Trophoblast cell (in vitro differentiated cells and primary cell): ENCODE measurements at regions not wholly inside any gene's neighbourhood (a gene's known extent, or its start where the extent isn't known, plus 50 kb on each side); places are given as distances from the start of the nearest gene placed in this dataset.

Experiments used
- DNase-seq, 2 donors: peaks; one replicate each; pipeline ENCODE4 v3.0.0-alpha.2; 2016
- H2AFZ ChIP-seq: 2 replicates; pipeline ENCODE4 v1.6.1; 2013; ENCODE audit warnings: low read length, moderate library complexity, mild to moderate bottlenecking; ENCODE audit not compliant: insufficient read depth, poor library complexity
- H2AK5ac ChIP-seq: 2 replicates; pipeline ENCODE4 v1.6.1; 2013; ENCODE audit warnings: mild to moderate bottlenecking, low read length
- H2BK120ac ChIP-seq: 2 replicates; pipeline ENCODE4 v1.6.1; 2013; ENCODE audit warnings: low read length, mild to moderate bottlenecking, moderate library complexity; ENCODE audit not compliant: insufficient read depth, poor library complexity
- H2BK12ac ChIP-seq: 2 replicates; pipeline ENCODE4 v1.6.1; 2013; ENCODE audit warnings: mild to moderate bottlenecking, low read length, moderate library complexity
- H2BK5ac ChIP-seq: 2 replicates; pipeline ENCODE4 v1.6.1; 2013; ENCODE audit warnings: low read length, low read depth, moderate library complexity, mild to moderate bottlenecking; ENCODE audit not compliant: poor library complexity
- H3K14ac ChIP-seq: 2 replicates; pipeline ENCODE4 v1.6.1; 2013; ENCODE audit warnings: mild to moderate bottlenecking, low read length
- H3K18ac ChIP-seq: 2 replicates; pipeline ENCODE4 v1.6.1; 2013; ENCODE audit warnings: mild to moderate bottlenecking, low read length
- H3K23ac ChIP-seq: 2 replicates; pipeline ENCODE4 v1.6.1; 2013; ENCODE audit warnings: low read length
- H3K27ac ChIP-seq: 2 replicates; pipeline ENCODE4 v1.5.1; 2013; ENCODE audit warnings: low read depth, mild to moderate bottlenecking, inconsistent platforms, low read length, moderate library complexity
- H3K27me3 ChIP-seq: 2 replicates; pipeline ENCODE4 v1.6.1; 2013; ENCODE audit warnings: inconsistent platforms, mild to moderate bottlenecking, low read length, moderate library complexity; ENCODE audit not compliant: insufficient read depth
- H3K36me3 ChIP-seq, 2 experiments: 1 replicate in 1 of 2; 2 replicates in 1 of 2; pipeline ENCODE4 v1.6.1; 2013; ENCODE audit warnings: low read length in 2 of 2, mild to moderate bottlenecking in 2 of 2, moderate library complexity in 1 of 2; ENCODE audit not compliant: insufficient read depth in 2 of 2, control insufficient read depth in 1 of 2
- H3K4ac ChIP-seq: 2 replicates; pipeline ENCODE4 v1.6.1; 2013; ENCODE audit warnings: low read depth, mild to moderate bottlenecking, low read length, moderate library complexity
- H3K4me1 ChIP-seq, 2 experiments: 1 replicate in 1 of 2; 2 replicates in 1 of 2; pipeline ENCODE4 v1.6.1; 2013; ENCODE audit warnings: low read length in 2 of 2, mild to moderate bottlenecking in 2 of 2, moderate library complexity in 1 of 2; ENCODE audit not compliant: insufficient read depth in 2 of 2, control insufficient read depth in 1 of 2
- H3K4me2 ChIP-seq: 2 replicates; pipeline ENCODE4 v1.6.1; 2013; ENCODE audit warnings: inconsistent platforms, mild to moderate bottlenecking, low read length, moderate library complexity
- H3K4me3 ChIP-seq: 2 replicates; pipeline ENCODE4 v1.5.1; 2013; ENCODE audit warnings: mild to moderate bottlenecking, low read depth, low read length, inconsistent platforms
- H3K79me1 ChIP-seq: one replicate; pipeline ENCODE4 v1.6.1; 2013; ENCODE audit warnings: low read length
- H3K79me2 ChIP-seq: 2 replicates; pipeline ENCODE4 v1.6.1; 2013; ENCODE audit warnings: low read length, mild to moderate bottlenecking; ENCODE audit not compliant: control insufficient read depth, insufficient read depth, poor library complexity
- H3K9ac ChIP-seq: 2 replicates; pipeline ENCODE4 v1.6.1; 2013; ENCODE audit warnings: mild to moderate bottlenecking, low read length
- H3K9me3 ChIP-seq: 2 replicates; pipeline ENCODE4 v1.6.1; 2013; ENCODE audit warnings: low read depth, mild to moderate bottlenecking, control low read depth, inconsistent platforms, low read length; ENCODE audit not compliant: insufficient read depth
- H4K12ac ChIP-seq: 2 replicates; pipeline ENCODE4 v1.6.1; 2013; ENCODE audit warnings: low read depth, mild to moderate bottlenecking, low read length, moderate library complexity
- H4K8ac ChIP-seq: 2 replicates; pipeline ENCODE4 v1.6.1; 2013; ENCODE audit warnings: low read depth, mild to moderate bottlenecking, low read length, moderate library complexity
- H4K91ac ChIP-seq: one replicate; pipeline ENCODE4 v1.6.1; 2013; ENCODE audit warnings: low read depth, mild to moderate bottlenecking, low read length, moderate library complexity
- WGBS: extraction: QIAGEN DNeasy Blood & Tissue Kit; methylation state at CpG from one replicate; pipeline ENCODE4 v1.1.7; 2013; ENCODE audit warnings: missing lambda C conversion rate; ENCODE audit not compliant: insufficient read length, insufficient coverage; ENCODE audit errors: extremely low coverage; 5-methylcytosine and 5-hydroxymethylcytosine counted together

GRCh38 chr6:33925936-33926335, 122.1 kb upstream of the MLN start:
- no peak overlapping the region for H2AK5ac ChIP-seq
- H3K9me3 ChIP-seq = peaks cover 4% of the 10 kb centered on the region
- no peaks in the 10 kb centered on the region for H3K27me3 ChIP-seq
- H2BK12ac ChIP-seq = no peak overlapping the region
- no peaks in the 10 kb centered on the region for H3K79me2 ChIP-seq
- no peak overlapping the region for H4K12ac ChIP-seq
- H3K4me3 ChIP-seq = no peak overlapping the region
- no peak overlapping the region for H3K14ac ChIP-seq
- H3K79me1 ChIP-seq = no peaks in the 10 kb centered on the region
- no peak for DNase-seq
- no peak overlapping the region for H4K8ac ChIP-seq
- H3K27ac ChIP-seq = no peak overlapping the region
- no peak overlapping the region for H4K91ac ChIP-seq
- no CpG with 5 or more reads among the region's 8 CpGs for WGBS
- no peak overlapping the region for H2AFZ ChIP-seq
- H3K4me2 ChIP-seq = no peak overlapping the region
- no peak overlapping the region for H3K18ac ChIP-seq
- H2BK120ac ChIP-seq = no peak overlapping the region
- no peaks in the 10 kb centered on the region for H3K4me1 ChIP-seq
- H3K9ac ChIP-seq = no peak overlapping the region
- H3K4ac ChIP-seq = no peak overlapping the region
- H3K23ac ChIP-seq = no peak overlapping the region
- H2BK5ac ChIP-seq = no peak overlapping the region
- H3K36me3 ChIP-seq = no peaks in the 10 kb centered on the region

- no peak for DNase-seq
- H3K18ac ChIP-seq = no peak overlapping the region
- H3K9me3 ChIP-seq = peaks cover 4% of the 10 kb centered on the region
- H3K4me3 ChIP-seq = no peak overlapping the region
- H2AFZ ChIP-seq = no peak overlapping the region
- H3K36me3 ChIP-seq = no peaks in the 10 kb centered on the region
- no peak overlapping the region for H4K91ac ChIP-seq
- no peak overlapping the region for H2AK5ac ChIP-seq
- no peak overlapping the region for H3K23ac ChIP-seq
- no peak overlapping the region for H3K14ac ChIP-seq
- no peak overlapping the region for H3K27ac ChIP-seq
- H3K4me2 ChIP-seq = no peak overlapping the region
- no peak overlapping the region for H2BK5ac ChIP-seq
- no peaks in the 10 kb centered on the region for H3K79me2 ChIP-seq
- no peaks in the 10 kb centered on the region for H3K4me1 ChIP-seq
- no peaks in the 10 kb centered on the region for H3K79me1 ChIP-seq
- H4K8ac ChIP-seq = no peak overlapping the region
- no peak overlapping the region for H2BK12ac ChIP-seq
- H3K4ac ChIP-seq = no peak overlapping the region
- no peak overlapping the region for H3K9ac ChIP-seq
- no peaks in the 10 kb centered on the region for H3K27me3 ChIP-seq
- WGBS = no CpG with 5 or more reads among the region's 7 CpGs
- H2BK120ac ChIP-seq = no peak overlapping the region
- no peak overlapping the region for H4K12ac ChIP-seq
Observed at GRCh38 chr6:33925210-33925609, 121.4 kb upstream of the MLN start.

- no peak overlapping the region for H3K14ac ChIP-seq
- no peak overlapping the region for H3K4ac ChIP-seq
- H3K36me3 ChIP-seq = no peaks in the 10 kb centered on the region
- no peak overlapping the region for H2AFZ ChIP-seq
- H3K18ac ChIP-seq = no peak overlapping the region
- no peak overlapping the region for H3K9ac ChIP-seq
- peaks cover 4% of the 10 kb centered on the region for H3K9me3 ChIP-seq
- no peak overlapping the region for H4K91ac ChIP-seq
- H3K79me2 ChIP-seq = no peaks in the 10 kb centered on the region
- no peak overlapping the region for H2AK5ac ChIP-seq
- H4K8ac ChIP-seq = no peak overlapping the region
- no CpG with 5 or more reads among the region's 4 CpGs for WGBS
- no peak overlapping the region for H3K4me2 ChIP-seq
- H3K79me1 ChIP-seq = no peaks in the 10 kb centered on the region
- H3K4me1 ChIP-seq = no peaks in the 10 kb centered on the region
- H2BK5ac ChIP-seq = no peak overlapping the region
- no peak overlapping the region for H3K4me3 ChIP-seq
- no peak overlapping the region for H4K12ac ChIP-seq
- H2BK120ac ChIP-seq = no peak overlapping the region
- no peak for DNase-seq
- no peak overlapping the region for H3K23ac ChIP-seq
- no peak overlapping the region for H2BK12ac ChIP-seq
- no peak overlapping the region for H3K27ac ChIP-seq
- no peaks in the 10 kb centered on the region for H3K27me3 ChIP-seq
Observed at GRCh38 chr6:33924681-33925080, 120.9 kb upstream of the MLN start.

GRCh38 chr6:33923857-33924514, 120.2 kb upstream of the MLN start:
- WGBS = no CpG with 5 or more reads among the region's 10 CpGs
- Histone ChIP-seq H3K4me3 (no peak overlapping the region), H3K79me2 (no peaks in the 10 kb centered on the region), H3K4ac (no peak overlapping the region), H2AFZ (no peak overlapping the region), H4K91ac (no peak overlapping the region), H3K18ac (no peak overlapping the region), H2AK5ac (no peak overlapping the region), H3K9me3 (peaks cover 4% of the 10 kb centered on the region), H3K36me3 (no peaks in the 10 kb centered on the region), H3K9ac (no peak overlapping the region), H4K8ac (no peak overlapping the region), H3K27me3 (no peaks in the 10 kb centered on the region), H2BK120ac (no peak overlapping the region), H3K79me1 (no peaks in the 10 kb centered on the region), H2BK12ac (no peak overlapping the region), H2BK5ac (no peak overlapping the region), H3K23ac (no peak overlapping the region), H3K4me2 (no peak overlapping the region), H3K14ac (no peak overlapping the region), H3K27ac (no peak overlapping the region), H3K4me1 (no peaks in the 10 kb centered on the region), H4K12ac (no peak overlapping the region)
- DNase-seq = no peak
